Keratinocyte (primary cell): ENCODE measurements at regions not wholly inside any gene's neighbourhood (a gene's known extent, or its start where the extent isn't known, plus 50 kb on each side); places are given as distances from the start of the nearest gene placed in this dataset.

ENCODE experiments used
- DNase-seq: peaks from one replicate; pipeline ENCODE4 v3.0.0-alpha.2; 2011; ENCODE audit warnings: low read depth, missing footprints, low spot score
- FAIRE-seq: peaks from 2 replicates; lab custom pipeline; 2011; peaks lifted over from hg19 to GRCh38; lab: Jason Lieb, UNC
- H2AFZ ChIP-seq: 2 replicates; pipeline ENCODE4 v1.6.0; 2012; ENCODE audit warnings: low read length, control low read depth, inconsistent platforms; ENCODE audit not compliant: control insufficient read depth
- H3K27ac ChIP-seq: 2 replicates; pipeline ENCODE4 v1.5.1; 2011; ENCODE audit warnings: low read length; ENCODE audit not compliant: control insufficient read depth, insufficient read depth
- H3K27me3 ChIP-seq: 3 replicates; pipeline ENCODE4 v1.6.0; 2011; ENCODE audit warnings: low read length; ENCODE audit not compliant: control insufficient read depth, insufficient read depth; ENCODE audit errors: extremely low read depth
- H3K36me3 ChIP-seq, 2 experiments: 2 replicates in 1 of 2; 3 replicates in 1 of 2; pipeline ENCODE4 v1.5.1; 2011; ENCODE audit warnings: low read length in 2 of 2, mild to moderate bottlenecking in 1 of 2; ENCODE audit not compliant: control insufficient read depth in 2 of 2, insufficient read depth in 2 of 2; ENCODE audit errors: extremely low read depth in 1 of 2
- H3K4me1 ChIP-seq: 3 replicates; pipeline ENCODE4 v1.5.1; 2011; ENCODE audit warnings: low read length; ENCODE audit not compliant: control insufficient read depth, insufficient read depth; ENCODE audit errors: extremely low read depth
- H3K4me2 ChIP-seq: 3 replicates; pipeline ENCODE4 v1.6.0; 2011; ENCODE audit warnings: low read depth, low read length; ENCODE audit not compliant: control insufficient read depth, insufficient read depth; ENCODE audit errors: extremely low read depth
- H3K4me3 ChIP-seq, 3 experiments: fragments of 200-600 bp in 1 of 3; sonication (generic) in 1 of 3; 2 replicates in 2 of 3; 3 replicates in 1 of 3; pipeline ENCODE4 v1.5.1; 2011 to 2016; ENCODE audit warnings: low read length in 3 of 3, mild to moderate bottlenecking in 3 of 3, control low read depth in 2 of 3, inconsistent platforms in 1 of 3, low read depth in 1 of 3, mixed read lengths in 1 of 3, mixed run types in 1 of 3, moderate library complexity in 1 of 3; ENCODE audit not compliant: control insufficient read depth in 2 of 3, insufficient read depth in 2 of 3; ENCODE audit errors: extremely low read depth in 1 of 3
- H3K79me2 ChIP-seq: 2 replicates; pipeline ENCODE4 v1.6.0; 2012; ENCODE audit warnings: low read length; ENCODE audit not compliant: control insufficient read depth, insufficient read depth
- H3K9ac ChIP-seq: 3 replicates; pipeline ENCODE4 v1.6.0; 2011; ENCODE audit warnings: low read length; ENCODE audit not compliant: control insufficient read depth, insufficient read depth; ENCODE audit errors: extremely low read depth
- H3K9me1 ChIP-seq: 3 replicates; pipeline ENCODE4 v1.6.0; 2011; ENCODE audit warnings: low read length; ENCODE audit not compliant: control insufficient read depth, insufficient read depth; ENCODE audit errors: extremely low read depth
- H3K9me3 ChIP-seq: 2 replicates; pipeline ENCODE4 v1.5.1; 2012; ENCODE audit warnings: low read depth, low read length; ENCODE audit not compliant: control insufficient read depth
- H4K20me1 ChIP-seq: 3 replicates; pipeline ENCODE4 v1.6.0; 2011; ENCODE audit warnings: low read length; ENCODE audit not compliant: control insufficient read depth, insufficient read depth; ENCODE audit errors: extremely low read depth
- CTCF ChIP-seq, 3 experiments: IDR thresholded peaks in 1 of 3; conservative IDR thresholded peaks in 1 of 3; optimal IDR thresholded peaks in 1 of 3; 2 replicates in 2 of 3; 3 replicates in 1 of 3; pipeline versions ENCODE3 to v1.5.1; 2011; ENCODE audit warnings: low read length in 3 of 3, mild to moderate bottlenecking in 3 of 3, moderate library complexity in 2 of 3, control low read depth in 1 of 3, inconsistent platforms in 1 of 3; ENCODE audit not compliant: insufficient read depth in 2 of 3; ENCODE audit errors: extremely low read depth in 1 of 3
- EZH2 ChIP-seq: IDR thresholded peaks from one replicate; pipeline ENCODE4 v1.6.1; 2012; ENCODE audit warnings: inconsistent platforms, mild to moderate bottlenecking, low read length, moderate library complexity
- dilution Hi-C: fragments of 300-500 bp; cut with MboI; formaldehyde crosslinking; loops from one replicate; pipeline ENCODE4 v1.7.0; 2020; ENCODE audit warnings: low sequenced_read_pairs; ENCODE audit not compliant: extremely low pct_ligation_motif_present

- H3K4me1 ChIP-seq: no peaks in the 10 kb centered on the region
- no peak overlapping the region for H2AFZ ChIP-seq
- H3K27ac ChIP-seq: no peak overlapping the region
- FAIRE-seq (no peak), DNase-seq (no peak)
- no peak overlapping the region for H3K4me3 ChIP-seq
- no peaks in the 10 kb centered on the region for H4K20me1 ChIP-seq
- H3K9ac ChIP-seq: no peak overlapping the region
- dilution Hi-C loops: no loop called here
- TF ChIP-seq CTCF (optimal IDR thresholded peaks at IDR 0.05 in 1 of 3, IDR thresholded peaks at IDR 0.05 in 1 of 3, conservative IDR thresholded peaks at IDR 0.05 in 1 of 3; ENCODE audit: extremely low read depth in 1 of 3, insufficient read depth in 2 of 3, low read length in 3 of 3): no peak
- no peak for TF ChIP-seq EZH2
- H3K79me2 ChIP-seq: no peaks in the 10 kb centered on the region
- H3K9me1 ChIP-seq: no peaks in the 10 kb centered on the region
- H3K36me3 ChIP-seq: no peaks in the 10 kb centered on the region
- no peaks in the 10 kb centered on the region for H3K27me3 ChIP-seq
- no peak overlapping the region for H3K4me2 ChIP-seq
- H3K9me3 ChIP-seq: no peaks in the 10 kb centered on the region
These were observed 636.1 kb downstream of the ARAP2 start for GRCh38 chr4:35608205-35608604.

GRCh38 chr4:35614120-35614519, 630.2 kb downstream of the ARAP2 start:
- Histone ChIP-seq H3K27me3 (no peaks in the 10 kb centered on the region), H3K4me1 (no peaks in the 10 kb centered on the region), H2AFZ (no peak overlapping the region), H4K20me1 (no peaks in the 10 kb centered on the region), H3K9me3 (no peaks in the 10 kb centered on the region), H3K27ac (no peak overlapping the region), H3K36me3 (no peaks in the 10 kb centered on the region), H3K4me2 (no peak overlapping the region), H3K9me1 (no peaks in the 10 kb centered on the region), H3K79me2 (no peaks in the 10 kb centered on the region), H3K4me3 (no peak overlapping the region), H3K9ac (no peak overlapping the region)
- dilution Hi-C loops: no loop called here
- no peak for DNase-seq
- no peak for FAIRE-seq
- no peak for TF ChIP-seq CTCF (optimal IDR thresholded peaks at IDR 0.05 in 1 of 3, IDR thresholded peaks at IDR 0.05 in 1 of 3, conservative IDR thresholded peaks at IDR 0.05 in 1 of 3; ENCODE audit: extremely low read depth in 1 of 3, insufficient read depth in 2 of 3, low read length in 3 of 3)
- no peak for TF ChIP-seq EZH2
